HepG2 (cell line): ENCODE measurements at regions not wholly inside any gene's neighbourhood (a gene's known extent, or its start where the extent isn't known, plus 50 kb on each side); places are given as distances from the start of the nearest gene placed in this dataset.

Experiments
- ATAC-seq: fragments of 200-7000 bp; cut with Tn5 transposase; 3 replicates; pipeline ENCODE4 v1.9.1; 2020; ENCODE audit warnings: mild to moderate bottlenecking, moderate library complexity
- BruUV-seq: library from RNA; stranded (reverse); fragments of 400-500 nt; replicated peaks from 2 replicates; lab custom pipeline; 2021; lab: Mats Ljungman, UMichigan
- CTCF ChIA-PET: fragments of 300-600 bp; formaldehyde crosslinking; extraction: SDS; loops from one replicate; lab custom pipeline; 2021; ENCODE audit warnings: low total read pairs, inconsistent platforms, low intra/inter-chr PET ratio; lab: Yijun Ruan, JAX
- POLR2A ChIA-PET: fragments of 350-600 bp; sonication (Branson Sonifier 250); formaldehyde crosslinking; loops from one replicate; lab custom pipeline; 2020; ENCODE audit warnings: antibody characterized with exemption, inconsistent platforms; lab: Yijun Ruan, JAX
- DNase-seq: peaks from one replicate; pipeline ENCODE4 v3.0.0-alpha.2; 2015; ENCODE audit warnings: low spot score
- FAIRE-seq: peaks from 3 replicates; lab custom pipeline; 2011; peaks lifted over from hg19 to GRCh38; lab: Jason Lieb, UNC
- H2AFZ ChIP-seq: one replicate; pipeline ENCODE4 v1.6.1; 2011; ENCODE audit warnings: low read length, inconsistent platforms
- H3K27ac ChIP-seq: fragments of 300-600 bp; 3 replicates; pipeline ENCODE4 v1.8.0; 2011; ENCODE audit warnings: mixed run types, mild to moderate bottlenecking, mixed read lengths, low read length, inconsistent platforms; ENCODE audit not compliant: insufficient read depth; ENCODE audit errors: extremely low read length
- H3K27me3 ChIP-seq, 2 experiments: fragments of 200-600 bp in 1 of 2; 2 replicates in 1 of 2; 3 replicates in 1 of 2; pipeline versions ENCODE4 v1.6.0 to v1.8.0; 2011; ENCODE audit warnings: low read length in 2 of 2, mild to moderate bottlenecking in 2 of 2, moderate library complexity in 2 of 2, inconsistent platforms in 1 of 2; ENCODE audit not compliant: insufficient read depth in 2 of 2, control insufficient read depth in 1 of 2
- H3K36me3 ChIP-seq, 2 experiments: fragments of 200-600 bp in 1 of 2; replicated peaks in 1 of 2; 2 replicates in 1 of 2; 3 replicates in 1 of 2; pipeline versions ENCODE4 v1.5.1 to v1.8.0; 2011; ENCODE audit warnings: low read length in 2 of 2, inconsistent platforms in 1 of 2; ENCODE audit not compliant: insufficient read depth in 2 of 2, control insufficient read depth in 1 of 2
- H3K4me1 ChIP-seq: 2 replicates; pipeline ENCODE4 v1.5.1; 2012; ENCODE audit warnings: low read length, inconsistent platforms; ENCODE audit not compliant: insufficient read depth
- H3K4me2 ChIP-seq: 2 replicates; pipeline ENCODE4 v1.6.0; 2011; ENCODE audit warnings: low read depth, low read length, inconsistent platforms
- H3K4me3 ChIP-seq, 3 experiments: fragments of 200-600 bp in 1 of 3; sonication (generic), shearing (Covaris generic) in 1 of 3; replicated peaks in 1 of 3; 2 replicates each; pipeline ENCODE4 v1.5.1; 2011 to 2016; ENCODE audit warnings: low read length in 3 of 3, inconsistent platforms in 2 of 3, low read depth in 2 of 3, mild to moderate bottlenecking in 2 of 3, control low read depth in 1 of 3, mixed read lengths in 1 of 3; ENCODE audit not compliant: insufficient read depth in 1 of 3
- H3K79me2 ChIP-seq: one replicate; pipeline ENCODE4 v1.6.1; 2011; ENCODE audit warnings: low read length, inconsistent platforms; ENCODE audit not compliant: insufficient read depth
- H3K9ac ChIP-seq: 2 replicates; pipeline ENCODE4 v1.6.0; 2011; ENCODE audit warnings: mild to moderate bottlenecking, low read depth, low read length, inconsistent platforms; ENCODE audit not compliant: insufficient read depth
- H3K9me3 ChIP-seq: 2 replicates; pipeline ENCODE4 v1.5.1; 2012; ENCODE audit warnings: mild to moderate bottlenecking, low read length
- H4K20me1 ChIP-seq: 2 replicates; pipeline ENCODE4 v1.6.0; 2011; ENCODE audit warnings: inconsistent platforms, mild to moderate bottlenecking, low read length, moderate library complexity; ENCODE audit not compliant: insufficient read depth
- EED ChIP-seq: sonication (generic); formaldehyde crosslinking; IDR thresholded peaks from 2 replicates; pipeline ENCODE4 v1.5.0; 2020; ENCODE audit warnings: mild to moderate bottlenecking, missing genetic modification reagents
- EZH2 ChIP-seq: conservative IDR thresholded peaks from 2 replicates; pipeline ENCODE4 v1.6.1; 2012; ENCODE audit warnings: mild to moderate bottlenecking, low read depth, low read length, moderate library complexity
- HMG20A ChIP-seq: IDR thresholded peaks from 2 replicates; pipeline ENCODE4 v1.6.1; 2016; ENCODE audit warnings: borderline replicate concordance
- NFIC ChIP-seq: IDR thresholded peaks from 2 replicates; pipeline ENCODE4 v1.6.1; 2012; ENCODE audit warnings: mild to moderate bottlenecking, low read length, inconsistent platforms
- POLR2AphosphoS2 ChIP-seq: IDR thresholded peaks from 2 replicates; pipeline ENCODE4 v1.6.1; 2011; ENCODE audit warnings: low read depth, low read length, improper control_type of control experiment
- PTBP1 ChIP-seq: fragments of 200-400 bp; formaldehyde crosslinking; IDR thresholded peaks from 2 replicates; pipeline ENCODE4 v1.6.1; 2018; ENCODE audit warnings: low read length, low read depth; ENCODE audit not compliant: poor library complexity, severe bottlenecking
- RXRB ChIP-seq: IDR thresholded peaks from 2 replicates; pipeline ENCODE4 v1.6.1; 2016; ENCODE audit warnings: borderline replicate concordance, missing genetic modification reagents, missing compliant biosample characterization
- ZNF20 ChIP-seq: sonication (generic); formaldehyde crosslinking; IDR thresholded peaks from 2 replicates; pipeline ENCODE4 v1.4.0; 2020; ENCODE audit warnings: mild to moderate bottlenecking, moderate library complexity, missing genetic modification reagents
- ZNF224 ChIP-seq: sonication (generic); formaldehyde crosslinking; IDR thresholded peaks from 2 replicates; pipeline ENCODE4 v1.5.0; 2020; ENCODE audit warnings: mild to moderate bottlenecking, missing genetic modification reagents
- ZNF558 ChIP-seq: sonication (generic); formaldehyde crosslinking; IDR thresholded peaks from 2 replicates; pipeline ENCODE4 v1.9.0; 2022; ENCODE audit warnings: mild to moderate bottlenecking, missing genetic modification reagents, borderline replicate concordance
- ZNF670 ChIP-seq: sonication (generic); formaldehyde crosslinking; IDR thresholded peaks from 2 replicates; pipeline ENCODE4 v1.8.0; 2022; ENCODE audit warnings: mild to moderate bottlenecking, missing genetic modification reagents, borderline replicate concordance
- WGBS: methylation state at CpG from one replicate; pipeline ENCODE4 v1.1.6; 2017; ENCODE audit warnings: low lambda C conversion rate; 5-methylcytosine and 5-hydroxymethylcytosine counted together
- in situ Hi-C: cut with HindIII; loops from 2 replicates; pipeline ENCODE4 v1.10.0; 2017; ENCODE audit warnings: low pct_unique_long_range_greater_than_20kb; ENCODE audit not compliant: extremely low pct_ligation_motif_present
- intact Hi-C: fragments of 100-400 bp; cut with micrococcal nuclease; formaldehyde crosslinking; loops from one replicate; pipeline ENCODE4 v1.10.0; 2022; ENCODE audit not compliant: unreplicated experiment
- TF ChIP-seq, protein P1 (sequence below): sonication (generic); formaldehyde crosslinking; IDR thresholded peaks from 2 replicates; pipeline ENCODE4 v1.9.0; 2021; ENCODE audit warnings: missing genetic modification reagents, borderline replicate concordance

DNA sequence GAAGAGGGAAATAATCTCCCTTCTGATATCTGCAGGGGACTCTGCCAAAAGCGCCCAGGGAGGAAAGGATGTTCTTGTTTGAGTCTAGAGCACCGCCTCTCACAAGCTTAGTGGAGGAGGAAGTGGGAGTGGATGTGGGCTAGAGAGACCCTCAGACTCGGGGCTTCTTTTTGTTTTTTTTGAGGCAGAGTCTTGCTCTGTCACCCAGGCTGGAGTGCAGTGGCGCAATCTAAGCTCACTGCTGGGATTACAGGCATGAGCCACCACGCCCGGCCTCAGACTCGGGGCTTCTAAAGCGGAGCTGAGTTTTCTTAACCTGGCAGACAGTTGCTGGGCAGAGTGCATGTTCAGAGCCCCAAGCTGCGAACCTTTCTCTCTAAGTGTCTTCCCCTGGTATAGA is 310.8 kb downstream of the BMP7 start:
- POLR2A ChIA-PET = no interaction called here
- intact Hi-C loops = no loop called here
- WGBS = 19% methylated on average over 9 of the region's 9 CpGs

DNA sequence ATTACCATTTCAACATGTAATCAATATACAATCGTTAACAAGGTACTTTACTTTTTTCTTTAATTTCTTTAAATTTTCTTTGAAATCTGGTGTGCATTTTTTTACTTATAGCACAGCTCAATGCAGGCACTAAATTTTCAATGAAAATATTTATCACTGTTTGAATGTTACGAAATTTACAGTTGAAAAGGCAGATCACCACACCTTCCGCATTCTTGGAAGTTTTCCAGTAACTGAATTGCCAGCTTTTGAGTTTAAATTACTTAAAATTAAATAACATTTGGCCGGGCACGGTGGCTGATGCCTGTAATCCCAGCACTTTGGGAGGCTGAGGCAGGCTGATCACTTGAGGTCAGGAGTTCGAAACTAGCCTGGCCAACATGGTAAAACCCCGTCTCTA is 309.9 kb downstream of the BMP7 start:
- FAIRE-seq (no peak), ATAC-seq (no peak), DNase-seq (no peak)
- in situ Hi-C loops = no loop called here
- 21% methylated on average over 7 of the region's 7 CpGs for whole genome bisulfite sequencing
- H3K9ac ChIP-seq = no peak overlapping the region
- ChIA-PET POLR2A (no interaction called here), CTCF (no interaction called here)
- no peaks in the 10 kb centered on the region for H3K36me3 ChIP-seq
- H4K20me1 ChIP-seq = no peaks in the 10 kb centered on the region
- H3K4me2 ChIP-seq = no peak overlapping the region
- H3K79me2 ChIP-seq = no peaks in the 10 kb centered on the region
- no peak overlapping the region for H3K4me3 ChIP-seq
- intact Hi-C loops = no loop called here
- H3K4me1 ChIP-seq = no peaks in the 10 kb centered on the region
- peaks cover 9 to 65% of the 10 kb centered on the region in 2 experiments; a peak in 4 of 5 replicates for H3K27me3 ChIP-seq
- no peaks in the 10 kb centered on the region for H3K9me3 ChIP-seq
- H2AFZ ChIP-seq = no peak overlapping the region
- TF ChIP-seq RXRB (CRISPR knock-in tag) (no peak), HMG20A (CRISPR knock-in tag) (no peak), ZNF558 (CRISPR knock-in tag) (no peak), POLR2AphosphoS2 (no peak), ZNF670 (CRISPR knock-in tag) (no peak), ZNF224 (CRISPR knock-in tag) (no peak)
- H3K27ac ChIP-seq = no peak overlapping the region
- BruUV-seq = no TSS peak

More for the DNA sequence above, 310.8 kb downstream of the BMP7 start:
- in situ Hi-C loops = no loop called here
- H3K9ac ChIP-seq = no peak overlapping the region
- H2AFZ ChIP-seq = no peak overlapping the region
- BruUV-seq = no TSS peak
- H3K27me3 ChIP-seq = peaks cover 9 to 67% of the 10 kb centered on the region in 2 experiments; a peak in 4 of 5 replicates
- H3K27ac ChIP-seq = no peak overlapping the region
- TF ChIP-seq NFIC (no peak), EZH2 (peak; percentile 49; the same call in 1 of the 2 replicates), PTBP1 (no peak), ZNF20 (no peak), EED (no peak)
- TF ChIP-seq, protein P1, sequence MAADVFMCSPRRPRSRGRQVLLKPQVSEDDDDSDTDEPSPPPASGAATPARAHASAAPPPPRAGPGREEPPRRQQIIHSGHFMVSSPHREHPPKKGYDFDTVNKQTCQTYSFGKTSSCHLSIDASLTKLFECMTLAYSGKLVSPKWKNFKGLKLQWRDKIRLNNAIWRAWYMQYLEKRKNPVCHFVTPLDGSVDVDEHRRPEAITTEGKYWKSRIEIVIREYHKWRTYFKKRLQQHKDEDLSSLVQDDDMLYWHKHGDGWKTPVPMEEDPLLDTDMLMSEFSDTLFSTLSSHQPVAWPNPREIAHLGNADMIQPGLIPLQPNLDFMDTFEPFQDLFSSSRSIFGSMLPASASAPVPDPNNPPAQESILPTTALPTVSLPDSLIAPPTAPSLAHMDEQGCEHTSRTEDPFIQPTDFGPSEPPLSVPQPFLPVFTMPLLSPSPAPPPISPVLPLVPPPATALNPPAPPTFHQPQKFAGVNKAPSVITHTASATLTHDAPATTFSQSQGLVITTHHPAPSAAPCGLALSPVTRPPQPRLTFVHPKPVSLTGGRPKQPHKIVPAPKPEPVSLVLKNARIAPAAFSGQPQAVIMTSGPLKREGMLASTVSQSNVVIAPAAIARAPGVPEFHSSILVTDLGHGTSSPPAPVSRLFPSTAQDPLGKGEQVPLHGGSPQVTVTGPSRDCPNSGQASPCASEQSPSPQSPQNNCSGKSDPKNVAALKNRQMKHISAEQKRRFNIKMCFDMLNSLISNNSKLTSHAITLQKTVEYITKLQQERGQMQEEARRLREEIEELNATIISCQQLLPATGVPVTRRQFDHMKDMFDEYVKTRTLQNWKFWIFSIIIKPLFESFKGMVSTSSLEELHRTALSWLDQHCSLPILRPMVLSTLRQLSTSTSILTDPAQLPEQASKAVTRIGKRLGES (CRISPR knock-in tag) = no peak
- no peak for ATAC-seq
- no peak for DNase-seq
- no peaks in the 10 kb centered on the region for H3K36me3 ChIP-seq
- no peaks in the 10 kb centered on the region for H3K4me1 ChIP-seq
- H3K4me2 ChIP-seq = no peak overlapping the region
- H3K4me3 ChIP-seq = no peak overlapping the region
- no peaks in the 10 kb centered on the region for H4K20me1 ChIP-seq
- FAIRE-seq = no peak
- CTCF ChIA-PET = no interaction called here
- H3K79me2 ChIP-seq = no peaks in the 10 kb centered on the region
- H3K9me3 ChIP-seq = no peaks in the 10 kb centered on the region
